NCI-H2107 treated with DMSO at 0.1 percent for 48 hours (cell line): ENCODE measurements at regions not wholly inside any gene's neighbourhood (a gene's known extent, or its start where the extent isn't known, plus 50 kb on each side); places are given as distances from the start of the nearest gene placed in this dataset.

ENCODE experiments used
- DNase-seq: peaks from one replicate; lab custom pipeline; 2025; ENCODE audit not compliant: unreplicated experiment; lab: John Stamatoyannopoulos, UW

DNA sequence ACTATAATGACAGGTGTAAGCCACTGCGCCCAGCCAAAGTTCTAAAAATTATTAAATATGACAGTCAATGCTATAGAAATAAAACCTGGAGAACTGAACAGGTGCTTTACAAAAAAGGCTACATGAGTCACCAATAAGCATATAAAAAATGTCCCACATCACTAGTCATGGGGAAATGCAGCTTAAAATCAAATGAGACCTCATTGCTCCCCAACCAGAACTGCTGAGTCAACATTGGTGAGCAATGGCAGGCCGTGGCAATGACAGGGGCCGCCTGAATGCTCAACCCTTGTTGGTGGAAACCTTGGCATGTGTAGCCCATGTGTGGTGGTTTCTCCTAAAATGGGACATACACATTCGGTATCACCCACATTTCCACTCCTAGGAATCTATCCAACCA is 352.3 kb upstream of the KLF6 start:
- DNase-seq, result no peak

GRCh38 chr10:4136121-4136520 is 351.1 kb upstream of the KLF6 start:
- DNase-seq, result no peak

DNA sequence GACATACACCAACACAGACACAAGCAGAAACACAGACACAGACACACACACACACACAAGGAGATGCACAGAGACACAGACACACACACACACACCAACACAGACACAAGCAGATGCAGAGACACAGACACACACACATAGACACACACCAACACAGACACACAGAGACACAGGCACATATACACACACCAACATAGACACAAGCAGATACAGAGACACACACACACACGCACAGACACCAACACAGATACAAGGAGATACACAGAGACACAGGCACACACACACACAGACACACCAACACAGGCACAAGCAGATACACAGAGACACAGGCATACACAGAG is 347.2 kb upstream of the KLF6 start:
- no peak for DNase-seq

DNA sequence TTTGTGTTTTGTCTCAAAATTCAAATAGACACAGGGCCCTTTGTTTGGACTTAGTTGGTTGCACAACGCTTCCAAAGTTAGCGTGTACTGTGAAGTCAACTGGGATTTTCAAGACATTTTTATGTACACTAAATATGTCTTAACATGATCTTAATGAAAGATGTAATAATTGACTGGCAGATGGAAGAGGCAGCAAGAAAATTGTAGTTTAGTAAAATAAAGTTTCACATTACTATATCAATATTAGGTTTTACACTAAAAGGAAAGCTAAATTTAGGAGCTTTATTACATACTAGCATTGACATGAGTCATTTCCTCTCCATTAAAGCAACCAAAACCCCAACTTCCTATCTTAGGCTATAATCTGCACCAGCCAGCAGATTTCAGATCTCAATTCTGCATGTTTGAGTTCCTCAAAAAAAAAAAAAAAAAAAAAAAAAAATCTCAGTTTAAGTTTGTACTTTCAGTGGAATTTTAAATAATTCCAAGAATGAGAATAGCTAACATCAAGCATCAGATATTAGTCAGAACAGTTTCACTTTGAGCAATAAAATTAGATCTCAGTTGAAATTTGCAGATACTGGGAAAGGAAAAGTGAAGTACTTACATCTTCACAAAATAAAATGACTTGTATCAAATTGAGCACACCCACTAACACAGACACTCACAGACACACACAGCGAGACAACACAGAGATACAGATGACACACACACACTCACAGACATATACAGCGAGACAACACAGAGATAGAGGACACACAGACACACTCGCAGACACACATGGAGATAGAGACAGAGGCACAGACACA is 346.6 kb upstream of the KLF6 start:
- no peak for DNase-seq

DNA sequence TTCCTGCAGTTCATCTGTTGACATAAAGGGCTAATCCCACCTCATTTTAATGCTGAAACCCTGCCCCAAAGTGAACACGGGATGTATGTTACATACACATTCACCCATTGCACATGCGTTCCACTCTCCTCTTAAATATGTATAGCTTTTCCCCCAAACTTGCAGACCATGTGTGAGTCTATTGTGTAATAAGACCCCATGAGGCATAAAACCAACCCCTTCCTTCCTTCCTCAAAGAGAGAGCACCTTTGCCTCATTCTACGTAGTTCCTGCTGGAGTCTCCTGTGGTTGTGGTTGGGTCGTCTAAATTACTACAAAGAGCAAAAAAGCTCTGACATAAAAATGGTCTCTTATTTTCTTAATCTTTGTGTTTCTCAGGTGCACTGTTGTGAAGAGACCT is 345.7 kb upstream of the KLF6 start:
- DNase-seq, result no peak

DNA sequence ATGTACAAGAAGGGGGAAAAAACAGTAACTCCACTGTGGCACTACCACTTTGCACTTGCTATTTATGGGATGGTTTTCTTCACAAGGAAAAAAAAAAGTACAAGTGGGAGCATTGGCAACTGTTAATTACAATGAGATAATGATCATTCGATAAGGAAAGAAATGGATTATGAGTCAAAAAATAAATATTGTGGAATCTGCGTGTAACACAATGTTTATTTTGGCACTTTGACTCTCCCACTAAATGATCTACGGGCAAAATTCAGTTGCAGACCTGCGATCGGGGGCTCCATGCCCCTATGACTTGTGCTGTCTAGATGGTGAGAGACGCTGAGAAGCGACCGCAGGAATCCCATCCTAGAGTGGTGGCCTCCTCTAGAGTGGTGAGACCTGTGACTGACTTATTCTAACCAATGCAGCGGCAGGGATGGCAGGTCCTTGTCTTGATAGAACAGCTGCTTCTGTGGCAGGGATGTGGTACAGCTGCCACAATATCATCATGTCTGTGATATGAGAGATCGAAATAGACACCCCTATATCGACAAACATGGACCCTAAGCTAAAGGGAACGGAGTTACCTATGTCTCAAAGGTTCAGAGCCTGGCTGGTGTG is 345.0 kb upstream of the KLF6 start:
- no peak for DNase-seq

GRCh38 chr10:4127518-4128315 is 342.7 kb upstream of the KLF6 start:
- no peak for DNase-seq

DNA sequence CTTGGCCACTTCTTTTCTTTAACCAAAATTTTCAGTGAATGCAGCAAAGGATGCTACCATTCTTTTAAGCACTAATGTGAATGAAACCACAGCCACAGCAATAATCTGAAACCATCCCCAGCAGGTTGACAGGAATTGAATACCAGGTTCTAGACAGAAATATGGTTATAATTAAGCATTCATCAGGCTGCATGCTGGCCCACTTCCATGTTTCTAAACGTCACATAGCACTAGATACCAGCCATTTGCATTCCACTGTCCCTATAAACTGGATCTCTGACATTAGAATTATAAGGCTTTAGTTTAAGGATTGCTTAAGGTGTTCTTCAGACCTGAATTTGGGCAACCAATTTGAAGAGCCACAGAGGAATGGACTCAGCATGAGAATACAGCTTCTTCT is 340.8 kb upstream of the KLF6 start:
- no peak for DNase-seq

- no peak for DNase-seq
These were observed 336.7 kb upstream of the KLF6 start for GRCh38 chr10:4121502-4122380.

DNA sequence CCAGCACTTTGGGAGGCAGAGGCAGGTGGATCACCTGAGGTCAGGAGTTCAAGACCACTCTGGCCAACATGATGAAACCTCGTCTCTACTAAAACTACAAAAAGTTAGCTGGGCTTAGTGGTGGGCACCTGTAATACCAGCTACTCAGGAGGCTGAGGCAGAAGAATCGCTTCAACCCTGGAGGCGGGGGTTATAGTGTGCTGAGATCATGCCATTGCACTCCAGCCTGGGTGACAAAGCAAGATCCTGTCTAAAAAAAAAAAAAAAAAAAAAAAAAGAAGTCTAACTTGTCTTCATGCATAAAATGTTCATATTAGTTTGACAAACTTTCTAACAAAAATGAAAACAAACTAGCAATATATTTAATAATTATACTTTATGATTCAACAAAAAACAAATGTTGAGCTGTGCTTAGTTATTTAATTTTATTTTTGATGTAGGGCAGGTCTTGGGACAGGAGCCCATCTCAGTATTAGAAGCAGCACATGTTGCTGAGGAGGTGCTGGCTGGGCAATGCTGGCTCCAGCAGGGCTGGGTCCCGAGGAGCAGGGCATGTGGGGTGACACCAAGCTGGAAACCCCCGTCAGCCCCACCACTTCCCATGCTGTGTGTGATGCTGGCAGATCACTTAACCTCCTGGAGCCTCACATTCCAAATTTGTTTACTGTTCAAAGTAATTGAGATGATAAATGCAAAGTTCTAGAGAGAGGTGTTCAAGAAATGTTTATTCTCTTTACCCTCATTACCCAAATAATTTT is 335.3 kb upstream of the KLF6 start:
- no peak for DNase-seq

DNA sequence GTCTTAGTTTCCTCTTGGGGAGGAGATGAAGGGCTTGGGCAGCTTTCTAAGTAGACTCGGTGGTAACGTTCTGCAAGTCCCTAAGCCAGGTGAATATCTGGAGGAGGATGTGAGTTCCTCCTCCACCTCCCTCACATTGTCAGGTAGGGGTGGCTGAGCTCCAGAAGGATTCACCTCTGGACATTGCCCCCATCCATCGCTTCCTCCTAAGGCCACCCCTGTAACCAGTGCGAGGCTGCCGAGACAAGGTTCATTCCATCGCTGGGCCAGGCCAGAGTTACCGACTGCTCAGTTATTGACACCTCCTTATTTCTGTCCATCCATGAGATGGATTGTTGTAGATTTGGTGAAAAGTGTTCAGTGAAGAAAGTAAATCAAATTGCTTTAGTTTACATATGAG is 334.1 kb upstream of the KLF6 start:
- no peak for DNase-seq

- DNase-seq, result no peak
These were observed 332.6 kb upstream of the KLF6 start for GRCh38 chr10:4117604-4118003.

DNA sequence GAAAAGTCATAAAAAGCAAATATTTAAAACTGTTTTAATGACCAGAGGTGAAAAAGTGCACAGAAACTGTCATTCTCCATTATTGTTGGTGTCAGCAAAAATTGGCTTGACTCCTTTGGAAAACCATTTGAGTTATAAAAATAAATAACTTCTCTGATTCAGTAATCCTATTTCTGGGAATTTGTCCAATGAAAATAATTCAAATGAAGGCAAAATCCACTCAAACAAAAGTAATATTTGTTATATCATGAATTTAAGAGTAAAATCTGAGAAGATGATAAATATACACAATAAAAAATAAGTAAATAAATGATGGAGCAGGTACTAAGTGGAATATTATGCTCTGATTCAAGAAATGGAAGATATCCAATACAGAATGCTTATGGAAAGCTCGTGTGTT is 326.6 kb upstream of the KLF6 start:
- DNase-seq, result no peak

DNA sequence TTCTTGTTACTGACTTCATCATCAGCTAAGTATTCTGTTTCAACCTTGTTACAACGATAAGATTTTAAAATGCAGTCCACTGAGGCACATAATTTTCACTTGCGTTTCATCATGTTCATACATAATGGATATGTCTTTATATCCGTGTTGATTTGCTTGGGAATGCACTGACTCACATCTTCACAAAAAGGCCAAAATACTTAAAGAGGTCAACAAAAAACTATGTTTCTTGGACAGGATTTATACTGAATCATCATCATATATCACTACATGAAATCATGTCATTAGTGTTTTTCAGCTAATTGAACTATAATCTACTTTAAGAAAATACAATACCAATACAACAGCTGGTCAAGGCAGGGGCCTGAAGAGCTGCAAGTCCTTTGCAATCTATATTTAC is 324.5 kb upstream of the KLF6 start:
- DNase-seq, result no peak

- DNase-seq, result no peak
These were observed 323.7 kb upstream of the KLF6 start for GRCh38 chr10:4108693-4109092.

DNA sequence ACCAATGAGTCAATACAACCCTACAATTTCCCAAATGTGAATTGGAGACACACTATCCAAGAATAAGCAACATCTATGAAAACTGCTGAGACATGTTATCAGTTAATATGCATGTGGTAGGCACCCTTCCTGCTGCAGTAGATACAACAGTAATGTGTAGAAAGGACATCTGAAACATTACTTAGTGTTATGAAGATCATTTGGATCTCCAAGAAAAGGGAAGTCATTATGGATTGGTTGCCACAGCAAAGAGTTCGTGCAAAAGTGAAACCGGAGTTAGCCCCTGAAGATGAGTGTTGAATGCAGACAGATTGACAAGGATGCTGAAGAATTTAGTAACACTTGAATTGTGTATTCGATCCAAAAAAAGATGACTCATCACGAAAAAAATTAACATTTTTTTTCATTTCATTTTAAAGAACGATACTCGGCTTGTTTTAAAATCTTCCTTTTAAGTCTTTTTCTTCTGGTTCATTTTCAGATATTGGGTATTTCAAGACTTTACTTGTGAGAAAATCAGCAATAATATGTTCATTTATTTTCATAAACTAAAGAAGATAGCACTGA is 322.4 kb upstream of the KLF6 start:
- no peak for DNase-seq

DNA sequence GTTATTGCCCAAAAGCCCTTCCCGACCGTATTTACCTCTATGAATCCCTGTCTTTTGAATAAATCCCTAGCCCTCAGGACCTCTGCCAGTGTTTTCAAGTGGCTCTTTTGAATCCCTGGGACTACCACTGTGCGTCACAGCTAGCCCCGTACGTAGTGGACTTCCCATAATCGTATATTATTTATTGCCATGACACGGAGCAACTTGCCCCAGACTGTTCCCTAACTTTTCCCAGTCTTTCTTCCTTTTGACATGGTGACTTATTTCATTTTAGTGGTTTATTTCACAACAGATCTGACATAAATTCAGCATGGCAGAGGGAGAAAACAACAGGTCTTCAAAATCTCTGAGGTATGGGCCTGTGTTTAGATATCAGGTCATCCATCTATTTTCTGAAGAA is 318.6 kb upstream of the KLF6 start:
- DNase-seq, result no peak

DNA sequence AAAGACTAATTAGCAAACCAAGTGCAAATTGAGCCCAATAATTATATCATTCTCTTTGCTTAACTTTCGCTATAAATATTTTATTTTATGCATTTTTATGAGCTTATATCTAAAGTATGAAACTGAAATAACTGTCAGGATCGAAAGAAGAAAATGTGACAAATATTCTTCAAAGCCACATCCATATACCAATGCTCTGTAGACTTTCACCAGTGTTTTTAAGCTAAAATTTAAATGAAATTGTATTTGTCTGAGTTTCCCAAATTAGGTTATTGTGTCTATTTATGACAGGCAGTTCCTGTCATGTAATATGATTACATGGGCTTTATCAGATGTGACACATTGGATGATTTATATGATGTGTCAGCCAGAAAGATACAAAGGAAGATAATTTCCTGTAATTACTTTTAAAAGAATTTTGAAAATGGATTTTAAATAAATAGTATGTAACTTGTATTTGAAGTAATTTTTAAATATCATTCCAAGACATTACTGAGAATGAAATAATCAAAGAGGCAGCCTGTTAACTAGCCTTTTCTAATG is 317.9 kb upstream of the KLF6 start:
- DNase-seq, result no peak

- no peak for DNase-seq
These were observed 317.1 kb upstream of the KLF6 start for GRCh38 chr10:4101918-4102654.
